Ishikawa (cell line): ENCODE measurements at regions not wholly inside any gene's neighbourhood (a gene's known extent, or its start where the extent isn't known, plus 50 kb on each side); places are given as distances from the start of the nearest gene placed in this dataset.

Experiments
- CEBPB ChIP-seq: IDR thresholded peaks from 2 replicates; pipeline ENCODE4 v1.6.1; 2012
- CREB1 ChIP-seq: IDR thresholded peaks from 2 replicates; pipeline ENCODE4 v1.6.1; 2012; ENCODE audit warnings: low read depth
- EGR1 ChIP-seq: IDR thresholded peaks from 2 replicates; pipeline ENCODE4 v1.6.1; 2012
- EP300 ChIP-seq: IDR thresholded peaks from 2 replicates; pipeline ENCODE4 v1.6.1; 2012; ENCODE audit warnings: borderline replicate concordance
- FOXM1 ChIP-seq: IDR thresholded peaks from 2 replicates; pipeline ENCODE4 v1.6.1; 2012; ENCODE audit warnings: low read depth, borderline replicate concordance
- NFIC ChIP-seq: IDR thresholded peaks from 2 replicates; pipeline ENCODE4 v1.6.1; 2012
- RAD21 ChIP-seq: IDR thresholded peaks from 2 replicates; pipeline ENCODE4 v1.6.1; 2012; ENCODE audit warnings: low read depth
- REST ChIP-seq: IDR thresholded peaks from 2 replicates; pipeline ENCODE4 v1.6.1; 2012; ENCODE audit warnings: low read depth, mild to moderate bottlenecking
- TAF1 ChIP-seq: IDR thresholded peaks from 2 replicates; pipeline ENCODE4 v1.6.1; 2012; ENCODE audit warnings: low read depth, mild to moderate bottlenecking
- YY1 ChIP-seq: IDR thresholded peaks from 2 replicates; pipeline ENCODE4 v1.6.1; 2012; ENCODE audit warnings: low read depth
- ZBTB7A ChIP-seq: IDR thresholded peaks from 2 replicates; pipeline ENCODE4 v1.6.1; 2012; ENCODE audit warnings: low read depth
- TF ChIP-seq, protein P1 (sequence below): IDR thresholded peaks from 2 replicates; pipeline ENCODE4 v1.6.1; 2012

GRCh38 chr18:49672853-49673252 is 111.0 kb downstream of the LIPG start:
- TF ChIP-seq EP300: 0 out of 2 replicates have a peak, but pooled peaks have one; percentile 62
- TF ChIP-seq CREB1: no peak
- TF ChIP-seq YY1: no peak
- TF ChIP-seq, protein P1, sequence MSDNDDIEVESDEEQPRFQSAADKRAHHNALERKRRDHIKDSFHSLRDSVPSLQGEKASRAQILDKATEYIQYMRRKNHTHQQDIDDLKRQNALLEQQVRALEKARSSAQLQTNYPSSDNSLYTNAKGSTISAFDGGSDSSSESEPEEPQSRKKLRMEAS: no peak
- TF ChIP-seq REST: no peak
- no peak for TF ChIP-seq EGR1
- TF ChIP-seq RAD21: no peak
- TF ChIP-seq FOXM1: no peak
- TF ChIP-seq NFIC: peak; percentile 55; the same call in 1 of the 2 replicates
- TF ChIP-seq TAF1: no peak
- TF ChIP-seq CEBPB: no peak
- no peak for TF ChIP-seq ZBTB7A
